CD4-positive, alpha-beta T cell treated with Interleukin-15 for 1 hour (primary cell): ENCODE measurements at regions not wholly inside any gene's neighbourhood (a gene's known extent, or its start where the extent isn't known, plus 50 kb on each side); places are given as distances from the start of the nearest gene placed in this dataset.
"Not testable (repeated sequence)": the region's sequence is repeated elsewhere in the genome, so short reads cannot be mapped to it uniquely, and the experiment has no call there.

Experiments
- DNase-seq: peaks from one replicate; pipeline ENCODE4 v3.0.0-alpha.2; 2020

DNA sequence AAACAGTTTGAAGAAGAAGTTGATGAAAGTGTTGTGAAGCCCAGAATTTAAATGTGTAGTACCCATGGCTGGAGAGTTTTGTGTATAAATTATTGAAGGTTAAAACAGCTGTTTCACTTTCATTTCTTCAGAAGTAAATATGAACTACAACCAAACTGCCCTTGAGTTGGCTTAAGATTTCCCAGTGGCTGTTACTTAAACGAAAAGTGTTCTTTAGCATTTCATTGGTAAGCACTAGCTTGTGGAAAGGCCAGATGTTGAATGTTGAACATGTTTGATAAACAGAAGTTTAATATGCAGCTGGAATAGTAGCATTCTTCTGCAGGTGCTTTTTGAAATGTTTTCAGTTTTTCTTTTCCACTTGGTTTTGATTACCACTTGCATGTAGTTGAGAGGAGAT lies 83.2 kb upstream of the TNRC6B start:
- DNase-seq: no peak

DNA sequence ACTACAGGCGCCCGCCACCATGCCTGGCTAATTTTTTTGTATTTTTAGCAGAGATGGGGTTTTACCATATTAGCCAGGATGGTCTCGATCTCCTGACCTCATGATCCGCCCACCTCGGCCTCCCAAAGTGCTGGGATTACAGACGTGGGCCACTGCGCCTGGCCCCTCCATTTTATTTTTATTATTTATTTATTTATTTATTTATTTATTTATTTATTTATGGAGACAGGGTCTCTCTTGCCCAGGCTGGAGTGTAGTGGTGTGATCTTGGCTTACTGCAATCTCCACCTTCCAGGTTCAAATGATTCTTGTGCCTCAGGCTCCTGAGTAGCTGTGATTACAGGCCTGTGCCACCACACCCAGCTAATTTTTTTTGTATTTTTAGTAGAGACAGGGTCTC lies 77.8 kb upstream of the TNRC6B start:
- not testable (repeated sequence) for DNase-seq

GRCh38 chr22:40105755-40106154 lies 72.0 kb upstream of the TNRC6B start:
- no peak for DNase-seq

- no peak for DNase-seq
Measured at GRCh38 chr22:40107244-40107643, 70.5 kb upstream of the TNRC6B start.

DNA sequence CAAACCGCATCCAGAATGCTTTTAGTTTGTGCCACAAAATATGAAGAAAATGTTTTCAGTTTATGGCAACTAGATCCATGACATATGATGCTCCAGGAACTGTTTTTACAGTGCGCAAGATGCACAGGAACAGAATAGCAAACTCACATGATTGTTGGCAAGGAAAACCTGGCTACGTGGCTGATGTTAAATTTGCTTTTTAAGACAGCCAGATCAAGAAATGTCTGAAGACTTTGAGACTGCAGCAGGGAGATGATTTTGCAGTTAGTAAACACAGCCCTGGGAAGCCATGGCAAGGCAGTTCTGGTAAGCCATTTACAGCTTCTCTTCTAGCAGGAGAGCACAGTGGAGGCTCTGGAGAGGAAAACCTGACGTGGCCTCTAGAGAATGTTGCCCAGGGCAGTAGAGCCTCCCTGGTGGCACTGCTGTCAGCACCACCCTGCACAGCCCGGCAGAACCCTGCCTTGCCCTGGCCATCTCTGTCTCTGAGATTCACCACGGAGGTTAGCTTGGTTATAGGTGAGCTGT lies 69.8 kb upstream of the TNRC6B start:
- no peak for DNase-seq

GRCh38 chr22:40108396-40108795 lies 69.3 kb upstream of the TNRC6B start:
- DNase-seq: no peak

DNA sequence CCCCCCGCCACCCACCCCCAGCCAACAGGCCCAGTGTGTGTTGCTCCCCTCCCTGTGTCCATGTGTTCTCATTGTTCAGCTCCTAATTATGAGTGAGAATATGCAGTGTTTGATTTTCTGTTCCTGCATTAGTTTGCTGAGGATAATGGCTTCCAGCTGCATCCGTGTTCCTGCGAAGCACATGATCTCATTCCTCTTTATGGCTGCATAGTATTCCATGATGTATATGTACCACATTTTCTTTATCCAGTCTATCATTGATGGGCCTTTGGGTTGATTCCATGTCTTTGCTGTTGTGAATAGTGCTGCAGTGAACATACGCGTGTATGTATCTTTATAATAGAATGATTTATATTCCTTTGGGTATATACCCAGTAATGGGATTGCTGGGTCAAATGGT lies 68.8 kb upstream of the TNRC6B start:
- not testable (repeated sequence) for DNase-seq

GRCh38 chr22:40111451-40111850 lies 66.3 kb upstream of the TNRC6B start:
- no peak for DNase-seq

DNA sequence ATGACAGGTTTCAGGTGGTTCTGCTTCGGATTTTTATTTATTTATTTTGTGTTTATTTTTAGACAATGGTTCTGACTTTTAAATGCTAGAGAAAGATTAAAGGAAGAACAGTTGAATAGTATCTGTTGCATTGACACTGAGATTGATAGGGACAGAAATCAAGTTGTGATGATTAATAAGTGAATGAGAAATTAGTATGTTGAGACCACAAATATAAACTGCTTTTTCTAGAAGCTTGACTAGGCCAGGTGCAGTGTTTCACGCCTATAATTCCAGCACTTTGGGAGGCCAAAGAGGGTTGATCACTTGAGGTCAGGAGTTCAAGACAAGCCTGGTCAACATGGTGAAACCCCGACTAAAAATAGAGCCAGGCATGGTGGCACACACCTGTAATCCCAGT lies 65.1 kb upstream of the TNRC6B start:
- no peak for DNase-seq

DNA sequence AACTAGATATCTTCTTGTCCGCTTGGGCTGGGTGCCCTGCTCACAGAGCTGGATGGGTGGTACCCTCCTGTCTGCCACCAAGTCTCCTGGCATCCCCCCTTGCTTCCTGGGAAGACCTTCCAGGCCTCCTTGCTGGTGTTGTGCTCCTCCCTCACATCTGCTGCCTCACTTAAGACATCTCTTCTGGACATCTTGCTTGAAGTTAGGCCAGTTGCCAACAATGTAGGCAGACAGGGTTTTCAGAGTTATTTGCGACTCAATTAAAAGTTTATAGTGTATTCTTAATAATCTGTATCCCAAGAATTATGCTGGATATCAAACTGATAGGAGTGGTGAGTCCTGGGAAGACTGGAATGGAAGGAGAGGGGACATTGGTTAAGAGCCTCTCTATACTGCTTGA lies 64.0 kb upstream of the TNRC6B start:
- no peak for DNase-seq

DNA sequence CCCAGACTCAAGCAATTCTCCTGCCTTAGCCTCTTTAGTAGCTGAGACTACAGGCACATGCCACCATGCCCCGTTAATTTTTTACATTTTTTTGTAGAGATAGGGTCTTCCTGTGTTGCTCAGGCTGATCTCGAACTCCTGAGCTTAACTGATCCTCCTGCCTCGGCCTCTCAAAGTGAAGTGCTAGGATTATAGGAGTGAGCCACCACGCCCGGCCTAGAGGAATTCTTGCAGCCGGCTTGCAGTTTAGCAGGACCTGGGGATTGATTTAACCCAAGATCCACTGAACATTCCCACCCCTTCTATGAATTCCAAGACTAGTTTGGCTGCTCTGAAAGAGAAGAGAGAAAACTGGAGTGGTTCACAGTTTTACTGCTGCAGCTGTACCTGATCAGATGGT lies 63.3 kb upstream of the TNRC6B start:
- no peak for DNase-seq

- DNase-seq: peak; percentile 59
Measured at GRCh38 chr22:40116496-40117200, 61.1 kb upstream of the TNRC6B start.

- DNase-seq: no peak
Measured at GRCh38 chr22:40118979-40119378, 58.7 kb upstream of the TNRC6B start.

- no peak for DNase-seq
Measured at GRCh38 chr22:40120848-40121247, 56.9 kb upstream of the TNRC6B start.

DNA sequence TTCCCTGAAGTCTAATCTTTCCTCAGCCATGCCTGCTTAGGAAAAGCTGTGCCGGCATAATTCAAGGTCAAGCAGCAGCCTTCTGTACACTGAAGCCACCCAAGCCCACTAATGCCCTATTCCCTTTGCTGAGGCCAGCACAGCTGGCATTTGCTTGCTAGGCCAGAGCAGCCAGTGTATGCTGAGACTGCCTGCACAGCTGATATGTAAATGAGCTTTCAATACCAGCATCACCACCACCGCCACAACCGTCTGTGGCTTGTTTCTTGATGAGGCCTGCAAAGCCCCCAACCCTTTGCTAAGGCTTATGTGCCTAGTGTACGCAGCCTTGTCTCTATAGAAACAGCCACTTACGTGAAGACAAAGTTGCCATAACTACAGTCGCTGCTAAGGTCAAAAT lies 56.3 kb upstream of the TNRC6B start:
- peak; percentile 32 for DNase-seq

GRCh38 chr22:40122792-40123191 lies 54.9 kb upstream of the TNRC6B start:
- DNase-seq: no peak

GRCh38 chr22:40123387-40123786 lies 54.3 kb upstream of the TNRC6B start:
- DNase-seq: no peak
